NT2/D1 (cell line): ENCODE measurements at regions not wholly inside any gene's neighbourhood (a gene's known extent, or its start where the extent isn't known, plus 50 kb on each side); places are given as distances from the start of the nearest gene placed in this dataset.

ENCODE experiments used
- DNase-seq: peaks from one replicate; pipeline ENCODE4 v3.0.0-alpha.2; 2011; ENCODE audit warnings: low read depth, low spot score
- H3K27me3 ChIP-seq: 2 replicates; pipeline ENCODE4 v1.6.0; 2011; ENCODE audit warnings: mild to moderate bottlenecking; ENCODE audit not compliant: insufficient read length, insufficient read depth
- H3K36me3 ChIP-seq: 2 replicates; pipeline ENCODE4 v1.6.1; 2011; ENCODE audit warnings: mild to moderate bottlenecking, low read length, mixed read lengths; ENCODE audit not compliant: insufficient read depth, insufficient read length
- H3K4me1 ChIP-seq: 2 replicates; pipeline ENCODE4 v1.5.1; 2011; ENCODE audit not compliant: insufficient read depth, insufficient read length
- H3K4me3 ChIP-seq: 2 replicates; pipeline ENCODE4 v1.5.1; 2011; ENCODE audit warnings: low read depth; ENCODE audit not compliant: insufficient read length
- H3K9ac ChIP-seq: 2 replicates; pipeline ENCODE4 v1.6.0; 2011; ENCODE audit warnings: low read depth; ENCODE audit not compliant: insufficient read length
- H3K9me3 ChIP-seq: 2 replicates; pipeline ENCODE4 v1.5.1; 2011; ENCODE audit warnings: mild to moderate bottlenecking, low read length; ENCODE audit not compliant: insufficient read depth
- SUZ12 ChIP-seq: IDR thresholded peaks from 2 replicates; pipeline ENCODE4 v1.6.1; 2011; ENCODE audit not compliant: insufficient read length, insufficient read depth; ENCODE audit errors: extremely low read depth
- YY1 ChIP-seq: IDR thresholded peaks from 2 replicates; pipeline ENCODE4 v1.6.1; 2011; ENCODE audit not compliant: insufficient read length, insufficient read depth
- ZNF274 ChIP-seq: IDR thresholded peaks from 2 replicates; pipeline ENCODE4 v1.6.1; 2011; ENCODE audit warnings: mild to moderate bottlenecking, low read depth, low read length

DNA sequence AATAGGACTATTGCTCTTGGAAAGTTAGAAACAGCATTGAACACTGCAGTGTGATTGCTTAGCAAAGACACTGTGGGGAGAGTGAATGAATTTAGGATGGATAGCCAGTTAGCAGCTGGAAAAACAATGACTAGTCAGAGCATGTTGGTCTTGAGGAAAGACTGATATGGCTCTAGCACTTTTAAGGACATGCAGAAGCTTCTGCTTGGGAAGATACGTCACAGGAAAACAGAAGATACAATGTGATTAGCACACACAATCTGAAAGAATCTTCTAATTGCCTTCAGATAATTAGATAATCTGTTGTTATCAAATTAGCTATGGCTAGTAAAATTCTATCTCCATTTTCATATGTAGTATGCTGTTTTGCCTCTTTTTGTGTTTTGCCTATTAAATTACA is 530.7 kb upstream of the CHORDC1 start:
- Histone ChIP-seq H3K9me3 (no peaks in the 10 kb centered on the region), H3K27me3 (no peaks in the 10 kb centered on the region), H3K9ac (no peak overlapping the region), H3K4me1 (no peaks in the 10 kb centered on the region), H3K36me3 (no peaks in the 10 kb centered on the region), H3K4me3 (no peak overlapping the region)
- no peak for DNase-seq
- TF ChIP-seq SUZ12: no peak
- no peak for TF ChIP-seq YY1
- no peak for TF ChIP-seq ZNF274

DNA sequence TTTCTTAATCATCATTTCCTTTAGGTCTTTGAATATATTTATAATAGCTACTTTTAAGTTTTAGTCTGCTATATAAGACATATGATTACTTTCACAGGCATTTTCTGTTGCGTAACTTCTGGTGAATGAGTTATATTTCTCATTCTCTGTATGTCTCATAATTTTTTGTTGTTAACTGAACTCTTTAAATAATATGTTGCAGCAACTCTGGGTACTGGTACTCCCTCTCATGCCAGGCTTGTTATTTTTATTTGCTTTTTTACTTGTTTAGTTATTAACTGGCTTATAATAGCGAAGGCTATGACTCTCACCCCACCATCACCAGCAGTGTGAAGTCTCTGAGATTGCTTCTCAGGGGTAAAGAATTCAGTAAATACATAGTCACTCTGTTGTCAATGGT is 524.2 kb upstream of the CHORDC1 start:
- H3K4me3 ChIP-seq: no peak overlapping the region
- peaks cover 9% of the 10 kb centered on the region; the same call in 1 of the 2 replicates for H3K9me3 ChIP-seq
- TF ChIP-seq YY1 (no peak), SUZ12 (no peak), ZNF274 (no peak)
- DNase-seq: no peak
- H3K27me3 ChIP-seq: no peaks in the 10 kb centered on the region
- no peak overlapping the region for H3K9ac ChIP-seq
- H3K4me1 ChIP-seq: no peaks in the 10 kb centered on the region
- no peaks in the 10 kb centered on the region for H3K36me3 ChIP-seq

DNA sequence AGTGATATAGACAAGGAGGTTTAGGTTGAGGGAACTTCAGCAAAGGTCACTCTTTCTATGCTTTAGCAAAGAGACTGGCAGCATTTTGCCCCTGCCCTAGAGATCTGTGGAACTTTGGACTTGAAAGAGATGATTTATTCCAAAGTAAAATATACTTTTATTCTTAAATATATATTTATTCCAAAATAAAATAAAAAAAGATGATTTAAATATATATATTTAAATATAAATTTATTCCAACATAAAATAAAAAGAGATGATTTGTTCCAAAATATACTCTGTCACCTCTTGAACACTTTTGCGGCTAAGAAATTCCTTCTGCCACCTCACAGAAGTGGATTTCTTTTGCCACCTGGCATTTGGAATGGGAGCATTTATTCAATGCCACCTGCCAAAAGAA is 521.3 kb upstream of the CHORDC1 start:
- H3K4me3 ChIP-seq: no peak overlapping the region
- TF ChIP-seq YY1 (no peak), ZNF274 (no peak), SUZ12 (no peak)
- no peak overlapping the region for H3K9ac ChIP-seq

DNA sequence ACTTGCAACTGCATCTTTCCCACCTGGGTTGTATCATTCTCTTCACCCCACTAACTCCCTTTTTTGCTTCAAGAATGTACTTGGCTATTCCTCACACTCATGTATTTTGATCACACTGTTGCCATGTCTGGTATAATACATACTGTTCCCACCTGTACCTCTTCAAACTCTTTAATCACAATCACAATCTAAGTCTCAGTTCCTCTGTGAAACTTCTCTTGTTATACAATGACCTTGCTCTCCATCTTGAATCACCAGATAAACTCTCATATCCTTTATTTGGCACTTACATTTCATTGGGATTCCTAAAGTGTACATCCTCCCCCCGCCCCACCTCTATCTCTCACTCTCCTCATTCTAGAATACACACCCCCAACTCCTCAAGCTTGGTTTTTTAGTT is 516.0 kb upstream of the CHORDC1 start:
- TF ChIP-seq YY1: no peak
- no peak for TF ChIP-seq ZNF274
- TF ChIP-seq SUZ12: no peak
- Histone ChIP-seq H3K4me1 (no peaks in the 10 kb centered on the region), H3K36me3 (no peaks in the 10 kb centered on the region), H3K9ac (no peak overlapping the region), H3K9me3 (no peaks in the 10 kb centered on the region), H3K4me3 (no peak overlapping the region), H3K27me3 (no peaks in the 10 kb centered on the region)
- no peak for DNase-seq

More for the DNA sequence above, 521.3 kb upstream of the CHORDC1 start:
- Histone ChIP-seq H3K9me3 (peaks cover 9% of the 10 kb centered on the region; the same call in 1 of the 2 replicates), H3K36me3 (no peaks in the 10 kb centered on the region), H3K4me1 (no peaks in the 10 kb centered on the region), H3K27me3 (no peaks in the 10 kb centered on the region)
- no peak for DNase-seq

DNA sequence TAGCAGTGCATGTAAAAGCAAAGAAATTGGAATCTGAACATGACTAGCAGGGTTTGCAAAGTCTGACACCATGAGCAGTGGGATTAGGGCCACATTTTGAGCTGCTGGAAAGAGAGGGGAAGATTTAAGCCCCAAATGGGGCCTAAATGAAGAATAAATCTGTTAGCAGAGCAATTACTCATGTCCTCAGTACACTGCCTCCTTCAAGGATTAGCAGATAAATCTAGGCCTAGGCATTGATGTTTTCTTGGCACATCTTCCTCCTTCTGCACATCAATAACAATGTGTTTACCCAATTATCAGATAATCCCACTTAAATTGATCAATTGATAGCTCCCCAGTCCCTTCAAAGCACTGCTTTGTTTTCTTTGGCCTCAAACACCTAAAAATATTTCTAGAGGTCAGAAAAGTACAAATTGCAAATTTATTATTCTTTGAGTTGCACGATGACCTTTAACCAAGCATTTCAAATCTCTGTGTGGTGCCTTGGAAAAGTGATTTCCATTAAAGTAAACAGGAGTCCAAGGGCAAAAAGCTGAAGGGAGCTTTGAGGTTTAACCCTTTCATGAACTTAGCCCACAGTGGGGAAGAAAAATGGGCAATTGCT is 514.7 kb upstream of the CHORDC1 start:
- H3K4me3 ChIP-seq: no peak overlapping the region
- no peaks in the 10 kb centered on the region for H3K27me3 ChIP-seq
- no peak for DNase-seq
- no peaks in the 10 kb centered on the region for H3K36me3 ChIP-seq
- no peaks in the 10 kb centered on the region for H3K4me1 ChIP-seq
- no peak overlapping the region for H3K9ac ChIP-seq
- TF ChIP-seq YY1 (no peak), SUZ12 (no peak), ZNF274 (no peak)
- H3K9me3 ChIP-seq: no peaks in the 10 kb centered on the region

DNA sequence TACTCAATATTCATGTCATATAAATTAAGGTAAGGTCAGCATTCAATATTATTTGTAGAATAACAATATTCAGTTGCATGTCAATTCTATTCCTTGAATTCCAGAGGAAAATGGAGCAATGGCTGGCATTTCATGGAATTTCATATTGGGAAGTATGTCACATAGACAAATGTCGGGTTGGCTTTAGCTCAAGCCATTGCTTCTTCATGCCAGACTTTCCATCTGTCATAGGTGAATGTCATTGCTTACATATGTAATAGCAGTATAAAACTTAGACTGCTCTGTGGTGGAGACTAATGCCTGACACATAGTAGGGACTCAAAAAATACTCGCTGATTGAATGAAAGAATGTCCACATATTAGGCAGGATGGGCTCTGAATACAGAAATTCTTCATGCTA is 509.6 kb upstream of the CHORDC1 start:
- no peak overlapping the region for H3K9ac ChIP-seq
- H3K36me3 ChIP-seq: no peaks in the 10 kb centered on the region
- no peak for DNase-seq
- no peak overlapping the region for H3K4me3 ChIP-seq
- TF ChIP-seq YY1: no peak
- TF ChIP-seq ZNF274: no peak
- no peak for TF ChIP-seq SUZ12
- no peaks in the 10 kb centered on the region for H3K27me3 ChIP-seq
- H3K9me3 ChIP-seq: no peaks in the 10 kb centered on the region
- H3K4me1 ChIP-seq: no peaks in the 10 kb centered on the region

DNA sequence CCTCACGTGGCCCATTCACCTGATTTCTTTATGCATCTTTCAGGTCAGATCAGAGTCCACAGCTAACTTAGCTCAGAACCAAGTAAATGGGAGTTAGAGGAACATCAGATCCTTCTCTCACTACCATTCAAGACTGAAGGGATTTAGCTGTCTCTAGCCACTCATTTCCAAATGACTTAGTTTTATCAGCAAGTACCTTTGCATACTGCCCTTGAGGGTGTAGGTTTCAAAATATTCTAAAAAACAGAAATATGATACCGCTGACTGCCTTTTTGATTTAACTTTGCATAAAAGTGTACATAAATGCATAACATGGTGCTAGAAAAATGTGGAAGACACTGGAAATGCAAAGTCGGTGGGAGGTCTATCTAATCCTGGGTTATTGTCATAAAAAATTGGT is 500.6 kb upstream of the CHORDC1 start:
- Histone ChIP-seq H3K4me3 (no peak overlapping the region), H3K36me3 (no peaks in the 10 kb centered on the region), H3K27me3 (no peaks in the 10 kb centered on the region), H3K9ac (no peak overlapping the region), H3K9me3 (no peaks in the 10 kb centered on the region; the same call in 1 of the 2 replicates), H3K4me1 (no peaks in the 10 kb centered on the region)
- no peak for TF ChIP-seq SUZ12
- TF ChIP-seq ZNF274: no peak
- no peak for TF ChIP-seq YY1
- DNase-seq: no peak
